Activated CD8-positive, alpha-beta memory T cell treated with anti-CD3 and anti-CD28 coated beads for 48 hours (primary cell): ENCODE measurements at regions not wholly inside any gene's neighbourhood (a gene's known extent, or its start where the extent isn't known, plus 50 kb on each side); places are given as distances from the start of the nearest gene placed in this dataset.

Experiments
- DNase-seq, 3 experiments: peaks; one replicate each; pipeline ENCODE4 v3.0.0-alpha.2; 2020; ENCODE audit warnings: low read depth in 2 of 3, low spot score in 2 of 3

DNA sequence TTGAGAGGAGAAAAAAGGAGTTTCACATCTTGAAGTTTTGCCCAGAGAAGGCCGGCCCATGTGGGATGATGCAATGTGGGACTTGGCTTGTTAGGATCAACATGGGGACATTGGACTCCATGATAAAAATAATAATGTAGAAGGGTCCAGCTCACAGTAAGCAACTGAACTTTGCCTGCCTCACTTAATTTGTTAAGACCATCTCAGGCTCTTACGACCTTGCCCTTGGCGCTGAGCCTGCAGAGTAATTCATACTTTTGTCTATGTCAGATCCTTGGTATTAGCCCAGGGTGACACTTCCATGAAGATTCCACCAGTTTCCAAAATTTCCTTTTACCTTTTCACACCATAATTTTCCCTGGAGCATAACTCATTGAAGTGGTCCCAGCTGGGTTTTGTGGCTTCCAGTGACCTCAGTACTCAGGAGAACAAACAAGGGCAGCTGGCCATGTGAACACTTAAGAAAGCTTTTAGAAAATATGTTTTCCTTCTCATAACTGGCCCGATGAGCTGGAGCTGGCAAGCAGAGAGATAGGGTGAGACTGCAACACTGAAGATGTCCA is 315.4 kb upstream of the RASGRP1 start:
- no peak for DNase-seq

GRCh38 chr15:38882221-38882620 is 317.6 kb upstream of the RASGRP1 start:
- no peak for DNase-seq

DNA sequence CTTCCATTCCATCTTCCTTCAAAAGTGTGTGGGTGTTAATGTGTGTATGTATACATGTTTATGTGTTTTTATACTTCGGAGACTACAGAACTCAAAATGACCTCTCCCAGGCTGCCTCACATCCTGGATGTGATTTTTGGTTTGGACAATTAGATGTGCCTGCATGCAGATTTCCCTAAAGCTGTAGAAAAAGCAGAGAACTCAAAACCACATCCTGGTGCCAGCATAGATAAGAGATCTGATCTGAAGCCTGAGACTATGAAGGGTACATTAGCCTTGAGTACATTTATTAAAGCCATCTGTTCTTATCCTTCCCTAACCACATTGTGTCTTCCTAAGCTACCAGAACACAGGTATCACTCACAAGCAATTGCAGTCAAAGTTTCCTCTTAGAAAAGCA is 319.4 kb upstream of the RASGRP1 start:
- DNase-seq, result no peak

DNA sequence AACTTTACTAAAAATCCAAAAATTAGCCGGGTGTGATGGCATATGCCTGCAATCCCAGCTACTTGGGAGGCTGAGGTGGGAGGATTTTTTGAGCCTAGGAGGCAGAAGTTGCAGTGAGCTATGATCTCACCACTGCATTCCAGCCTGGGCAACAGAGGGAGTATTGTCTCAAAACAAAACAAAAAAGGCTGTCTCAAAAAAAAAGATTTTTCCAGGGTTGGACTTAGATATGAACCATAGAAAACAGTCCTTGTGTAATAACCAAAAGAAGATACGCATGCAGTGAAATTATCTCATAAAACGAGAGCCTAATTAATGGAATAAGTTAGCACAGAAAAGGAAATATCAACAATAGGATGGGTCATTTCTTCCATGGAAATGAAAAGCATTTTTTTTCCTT is 320.4 kb upstream of the RASGRP1 start:
- DNase-seq, result no peak

DNA sequence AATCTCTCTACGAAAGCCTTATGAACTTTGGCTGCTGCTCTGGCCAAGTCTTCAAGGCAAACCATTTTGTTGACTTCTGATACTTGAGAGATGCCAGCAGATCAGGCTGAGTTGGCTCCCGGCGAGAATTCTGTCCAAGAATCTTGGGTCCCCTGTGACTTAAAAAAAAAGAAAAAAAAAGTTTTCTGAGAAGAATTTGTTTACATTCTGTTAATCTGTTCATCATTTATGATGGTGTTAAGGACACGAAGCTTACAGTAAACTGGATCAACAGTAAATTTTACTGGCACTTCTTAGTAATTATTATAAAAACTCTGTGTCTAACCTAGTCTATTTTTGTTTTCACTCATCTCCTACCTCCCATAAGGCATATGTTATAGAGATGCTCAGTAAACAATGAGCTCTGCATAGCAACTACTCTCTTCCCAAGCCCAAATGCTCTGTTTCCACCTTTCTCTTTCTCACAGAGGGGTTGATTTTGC is 320.9 kb upstream of the RASGRP1 start:
- no peak for DNase-seq

DNA sequence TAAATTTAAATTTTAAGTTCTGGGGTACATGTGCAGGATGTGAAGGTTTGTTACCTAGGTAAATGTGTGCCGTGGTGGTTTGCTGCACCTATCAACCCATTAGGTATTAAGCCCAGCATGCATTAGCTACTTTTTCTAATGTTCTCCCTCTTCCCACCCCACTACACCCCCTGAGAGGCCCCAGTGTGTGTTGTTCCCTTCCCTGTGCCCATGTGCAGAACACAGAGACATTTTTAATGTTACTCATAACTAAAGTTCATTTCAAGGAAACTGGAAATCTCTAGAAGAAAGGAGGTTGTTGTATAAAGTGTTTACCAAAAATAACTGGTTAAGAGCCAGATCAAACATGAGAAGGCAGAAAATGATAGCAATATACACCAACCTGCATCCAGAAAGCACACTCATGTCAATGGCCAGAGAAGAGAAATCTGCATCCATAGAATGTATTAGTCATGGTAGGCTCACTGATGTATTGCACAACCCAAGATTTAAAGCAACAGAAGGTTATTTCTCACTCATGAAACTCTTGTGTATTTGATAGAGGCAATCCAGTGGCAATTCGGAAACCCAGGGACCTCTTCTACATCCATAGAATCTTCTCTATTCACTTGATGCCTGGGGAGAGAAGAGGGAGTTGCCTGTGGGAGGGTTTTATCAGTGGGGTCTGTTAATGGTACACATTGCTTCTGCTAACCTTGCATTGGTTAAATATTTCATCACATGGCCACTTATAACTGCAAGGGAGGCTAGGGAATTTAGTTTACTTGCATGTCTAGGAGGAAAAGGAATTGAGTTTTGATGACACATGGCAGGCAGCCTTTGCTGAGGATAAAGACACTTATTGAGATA is 321.9 kb upstream of the RASGRP1 start:
- no peak for DNase-seq

DNA sequence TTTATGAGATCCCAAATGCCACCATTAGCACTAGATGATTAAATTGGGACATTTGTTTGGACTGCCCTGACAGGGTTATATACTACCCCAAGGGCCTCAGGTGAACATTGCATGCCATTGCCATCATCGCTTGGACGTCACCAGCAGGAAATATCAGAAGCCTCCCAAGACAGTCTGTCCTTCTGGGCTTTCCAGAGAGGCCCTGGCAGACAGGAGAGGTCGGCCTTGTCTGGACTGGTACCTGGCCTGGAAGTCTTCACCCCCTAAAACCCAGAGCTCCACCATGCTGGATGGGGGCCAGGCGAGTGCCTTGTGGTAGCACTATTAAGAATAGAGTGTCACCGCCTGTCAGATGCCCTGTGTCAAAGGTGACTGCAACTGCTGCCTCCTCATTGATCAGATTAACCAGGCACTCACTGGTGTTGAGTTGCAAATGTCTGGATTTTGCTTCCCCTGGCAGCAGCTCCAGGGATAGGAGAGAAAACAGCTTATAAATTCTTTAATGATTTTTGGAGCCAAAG is 324.1 kb upstream of the RASGRP1 start:
- DNase-seq, result no peak

- no peak for DNase-seq
Observed at GRCh38 chr15:38890194-38890593, 325.6 kb upstream of the RASGRP1 start.

- DNase-seq, result no peak
Observed at GRCh38 chr15:38893925-38894242, 329.3 kb upstream of the RASGRP1 start.

DNA sequence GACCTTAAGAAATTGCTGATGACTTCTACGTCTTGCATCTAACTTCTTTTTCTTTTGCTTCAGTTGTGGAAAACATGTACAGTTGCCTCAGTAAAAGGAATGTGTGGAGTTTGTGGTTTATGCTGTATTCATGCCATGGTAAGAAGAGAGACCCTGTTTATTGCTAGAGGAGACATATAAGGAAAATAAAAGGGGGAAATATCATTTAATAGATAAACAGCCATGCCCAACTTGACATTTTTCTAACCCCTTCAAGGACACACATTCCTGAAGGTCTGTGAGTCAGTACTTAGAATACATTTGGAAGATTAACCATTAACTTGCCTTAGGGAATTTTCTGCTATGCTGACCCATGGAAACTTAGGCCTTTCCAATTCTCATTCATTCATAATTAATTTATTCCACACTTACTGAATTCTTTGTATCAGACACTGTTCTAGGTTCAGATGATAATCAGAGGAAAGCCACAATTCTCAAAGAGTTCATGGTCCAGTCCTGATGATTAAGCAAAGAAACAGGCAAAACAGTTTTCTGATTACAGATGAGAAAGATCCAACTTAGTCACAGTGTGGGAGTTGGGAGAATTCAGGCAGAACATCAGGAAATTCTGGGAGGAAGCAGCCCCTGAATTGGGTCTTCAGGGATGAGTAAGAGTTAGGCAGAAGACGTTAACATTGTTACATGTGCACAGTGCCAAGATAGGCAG is 329.8 kb upstream of the RASGRP1 start:
- DNase-seq, result no peak

- DNase-seq, result no peak
Observed at GRCh38 chr15:38895326-38896255, 331.0 kb upstream of the RASGRP1 start.

- no peak for DNase-seq
Observed at GRCh38 chr15:38896647-38897046, 332.0 kb upstream of the RASGRP1 start.

- no peak for DNase-seq
Observed at GRCh38 chr15:38897551-38897950, 332.9 kb upstream of the RASGRP1 start.

- DNase-seq, result no peak
Observed at GRCh38 chr15:38898236-38898635, 333.6 kb upstream of the RASGRP1 start.

DNA sequence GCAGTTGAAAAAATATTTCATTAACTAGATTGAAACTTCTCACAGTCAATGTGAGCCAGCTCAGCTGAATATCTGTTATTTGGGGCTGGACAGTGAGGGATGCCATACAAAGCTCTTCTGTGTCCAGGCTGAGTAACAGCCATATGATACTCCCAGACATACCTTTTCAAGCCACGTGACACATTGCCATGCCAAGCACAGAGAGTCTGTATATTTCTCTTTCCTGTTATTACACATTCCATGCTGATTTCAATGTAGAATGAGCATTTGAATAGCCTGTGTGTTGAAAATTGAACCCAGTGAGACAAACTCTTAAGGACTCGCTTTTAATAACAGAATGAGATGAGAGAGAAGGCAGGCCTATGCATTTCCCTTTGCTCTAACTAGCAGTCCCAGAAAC is 334.7 kb upstream of the RASGRP1 start:
- DNase-seq, result no peak

DNA sequence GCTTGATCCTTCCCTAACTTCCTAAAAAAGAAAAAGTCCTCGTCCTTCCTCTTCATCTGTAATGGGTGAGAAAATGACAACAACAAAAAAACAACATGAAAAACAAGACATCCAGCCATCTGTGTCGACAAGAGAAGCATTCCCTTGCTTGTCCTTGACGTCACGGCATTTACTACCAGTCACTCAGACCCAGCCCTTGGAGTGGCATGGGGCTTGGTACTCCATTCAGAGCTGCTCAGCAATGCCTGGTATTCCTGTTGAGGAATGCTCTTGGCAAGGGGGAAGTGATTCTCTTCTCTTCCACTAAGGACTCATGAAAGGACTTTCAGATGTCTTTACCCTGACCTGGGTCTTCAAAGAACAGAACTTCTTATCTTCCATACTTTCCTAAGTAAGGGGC is 339.7 kb upstream of the RASGRP1 start:
- DNase-seq, result no peak

- DNase-seq, result no peak
Observed at GRCh38 chr15:38905632-38906031, 341.0 kb upstream of the RASGRP1 start.

- no peak for DNase-seq
Observed at GRCh38 chr15:38920966-38921365, 356.4 kb upstream of the RASGRP1 start.

GRCh38 chr15:38921471-38921870 is 356.9 kb upstream of the RASGRP1 start:
- no peak for DNase-seq

- no peak for DNase-seq
Observed at GRCh38 chr15:38928431-38928830, 363.8 kb upstream of the RASGRP1 start.
